SKM-1 (cell line): ENCODE measurements at regions not wholly inside any gene's neighbourhood (a gene's known extent, or its start where the extent isn't known, plus 50 kb on each side); places are given as distances from the start of the nearest gene placed in this dataset.
"Not testable (repeated sequence)": the region's sequence is repeated elsewhere in the genome, so short reads cannot be mapped to it uniquely, and the experiment has no call there.

ENCODE experiments used
- DNase-seq: peaks from one replicate; lab custom pipeline; 2025; ENCODE audit not compliant: unreplicated experiment; lab: John Stamatoyannopoulos, UW

GRCh38 chr13:68527167-68527566, 1297.0 kb upstream of the PCDH9 start:
- not testable (repeated sequence) for DNase-seq

GRCh38 chr13:68523838-68524424, 1293.8 kb upstream of the PCDH9 start:
- DNase-seq, result no peak

GRCh38 chr13:68522184-68522583, 1292.0 kb upstream of the PCDH9 start:
- no peak for DNase-seq

GRCh38 chr13:68509734-68510621, 1279.8 kb upstream of the PCDH9 start:
- DNase-seq, result no peak

GRCh38 chr13:68506888-68507551, 1276.9 kb upstream of the PCDH9 start:
- DNase-seq, result no peak

- no peak for DNase-seq
These were observed 1260.5 kb upstream of the PCDH9 start for GRCh38 chr13:68490594-68490993.

- DNase-seq, result no peak
These were observed 1251.0 kb upstream of the PCDH9 start for GRCh38 chr13:68481130-68481529.

GRCh38 chr13:68473834-68474326, 1243.7 kb upstream of the PCDH9 start:
- no peak for DNase-seq

GRCh38 chr13:68467160-68467559, 1237.0 kb upstream of the PCDH9 start:
- no peak for DNase-seq

- no peak for DNase-seq
These were observed 1210.7 kb upstream of the PCDH9 start for GRCh38 chr13:68440874-68441273.

- no peak for DNase-seq
These were observed 1209.7 kb upstream of the PCDH9 start for GRCh38 chr13:68439817-68440216.

- no peak for DNase-seq
These were observed 1198.2 kb upstream of the PCDH9 start for GRCh38 chr13:68428292-68428691.

GRCh38 chr13:68417801-68418200, 1187.7 kb upstream of the PCDH9 start:
- no peak for DNase-seq

- no peak for DNase-seq
These were observed 1179.9 kb upstream of the PCDH9 start for GRCh38 chr13:68410007-68410406.

GRCh38 chr13:68390987-68391386, 1160.9 kb upstream of the PCDH9 start:
- no peak for DNase-seq

- no peak for DNase-seq
These were observed 1156.7 kb upstream of the PCDH9 start for GRCh38 chr13:68386808-68387207.

- DNase-seq, result no peak
These were observed 1150.2 kb upstream of the PCDH9 start for GRCh38 chr13:68380041-68380973.

- DNase-seq, result no peak
These were observed 1148.2 kb upstream of the PCDH9 start for GRCh38 chr13:68378294-68378693.

- DNase-seq, result no peak
These were observed 1144.9 kb upstream of the PCDH9 start for GRCh38 chr13:68375004-68375403.

GRCh38 chr13:68369739-68370138, 1139.6 kb upstream of the PCDH9 start:
- no peak for DNase-seq

GRCh38 chr13:68368922-68369321, 1138.8 kb upstream of the PCDH9 start:
- no peak for DNase-seq
